K562 (cell line): ENCODE measurements at regions not wholly inside any gene's neighbourhood (a gene's known extent, or its start where the extent isn't known, plus 50 kb on each side); places are given as distances from the start of the nearest gene placed in this dataset.

ENCODE experiments used
- ATAC-seq: fragments of 200-7000 bp; cut with Tn5 transposase; 3 replicates; pipeline ENCODE4 v1.9.1; 2020; ENCODE audit warnings: moderate library complexity
- BruUV-seq: library from RNA; stranded (reverse); fragments of 400-500 nt; replicated peaks from 2 replicates; lab custom pipeline; 2021; lab: Mats Ljungman, UMichigan
- CTCF ChIA-PET: fragments of 300-600 bp; formaldehyde crosslinking; extraction: SDS; loops from one replicate; lab custom pipeline; 2021; ENCODE audit warnings: low intra/inter-chr PET ratio; lab: Yijun Ruan, JAX
- POLR2A ChIA-PET: fragments of 300-600, 350-650 bp; sonication (Branson Sonifier 250); formaldehyde crosslinking; extraction: SDS; loops from one replicate; lab custom pipeline; 2021; ENCODE audit warnings: antibody characterized with exemption, inconsistent platforms; lab: Yijun Ruan, JAX
- DNase-seq, 4 experiments: peaks; one replicate each; pipeline versions ENCODE4 v3.0.0 to v3.0.0-alpha.2; 2011 to 2018; ENCODE audit warnings: low spot score in 3 of 4, mixed read lengths in 3 of 4; ENCODE audit errors: extremely low read depth in 1 of 4
- FAIRE-seq: peaks from 2 replicates; lab custom pipeline; 2011; peaks lifted over from hg19 to GRCh38; lab: Jason Lieb, UNC
- H2AFZ ChIP-seq: 2 replicates; pipeline ENCODE4 v1.6.0; 2011; ENCODE audit warnings: low read depth, low read length, control low read depth, inconsistent platforms
- H3K27ac ChIP-seq: fragments of 200-600 bp; 3 replicates; pipeline ENCODE4 v1.8.0; 2011; ENCODE audit warnings: low read depth, mild to moderate bottlenecking, control low read depth, inconsistent platforms, low read length, moderate library complexity, mixed read lengths; ENCODE audit errors: extremely low read depth
- H3K27me3 ChIP-seq, 2 experiments: fragments of 300-600 bp in 1 of 2; 2 replicates in 1 of 2; 3 replicates in 1 of 2; pipeline versions ENCODE4 v1.6.0 to v1.8.0; 2011; ENCODE audit warnings: inconsistent platforms in 2 of 2, low read length in 2 of 2, mild to moderate bottlenecking in 1 of 2, mixed read lengths in 1 of 2, moderate library complexity in 1 of 2; ENCODE audit not compliant: control insufficient read depth in 2 of 2, insufficient read depth in 2 of 2
- H3K36me3 ChIP-seq: fragments of 300-600 bp; 3 replicates; pipeline ENCODE4 v1.8.0; 2011; ENCODE audit warnings: mild to moderate bottlenecking, low read length, inconsistent platforms; ENCODE audit not compliant: control insufficient read depth, insufficient read depth
- H3K4me1 ChIP-seq, 2 experiments: fragments of 200-600 bp in 1 of 2; replicated peaks in 1 of 2; 2 replicates in 1 of 2; 3 replicates in 1 of 2; pipeline versions ENCODE4 v1.5.1 to v1.8.0; 2011; ENCODE audit warnings: inconsistent platforms in 2 of 2, low read length in 2 of 2, mild to moderate bottlenecking in 1 of 2, mixed read lengths in 1 of 2, moderate library complexity in 1 of 2; ENCODE audit not compliant: control insufficient read depth in 2 of 2, insufficient read depth in 2 of 2
- H3K4me2 ChIP-seq: 2 replicates; pipeline ENCODE4 v1.6.1; 2011; ENCODE audit warnings: low read length, control low read depth, inconsistent platforms, mixed read lengths; ENCODE audit not compliant: insufficient read depth
- H3K4me3 ChIP-seq: fragments of 200-600 bp; sonication (generic), shearing (Covaris generic); 2 replicates; pipeline ENCODE4 v1.5.1; 2016; ENCODE audit warnings: control low read depth, inconsistent platforms
- H3K79me2 ChIP-seq: fragments of 200-600 bp; 3 replicates; pipeline ENCODE4 v1.8.0; 2011; ENCODE audit warnings: low read length, inconsistent platforms; ENCODE audit not compliant: control insufficient read depth, insufficient read depth
- H3K9ac ChIP-seq, 2 experiments: 2 replicates each; pipeline versions ENCODE4 v1.6.0 to v1.6.1; 2011; ENCODE audit warnings: low read depth in 2 of 2, low read length in 2 of 2, control low read depth in 1 of 2, inconsistent platforms in 1 of 2, mild to moderate bottlenecking in 1 of 2, mixed read lengths in 1 of 2; ENCODE audit not compliant: insufficient read depth in 1 of 2
- H3K9me1 ChIP-seq: one replicate; pipeline ENCODE4 v1.6.0; 2011; ENCODE audit warnings: inconsistent platforms, mild to moderate bottlenecking, low read length, moderate library complexity; ENCODE audit not compliant: control insufficient read depth, insufficient read depth
- H3K9me3 ChIP-seq: replicated peaks from 2 replicates; pipeline ENCODE4 v1.5.1; 2011; ENCODE audit warnings: low read depth, low read length, inconsistent platforms; ENCODE audit not compliant: control insufficient read depth, insufficient read depth
- H4K20me1 ChIP-seq: replicated peaks from 2 replicates; pipeline ENCODE4 v1.6.1; 2011; ENCODE audit warnings: low read length, inconsistent platforms, mixed read lengths; ENCODE audit not compliant: control insufficient read depth, insufficient read depth
- ETV1 ChIP-seq: fragments of 450-650 bp; conservative IDR thresholded peaks from 2 replicates; pipeline ENCODE4 v1.6.1; 2016; ENCODE audit warnings: missing genetic modification characterization, control low read depth, low read depth, missing compliant biosample characterization
- HDGF ChIP-seq: fragments of 450-650 bp; IDR thresholded peaks from 2 replicates; pipeline ENCODE4 v1.6.1; 2016
- KHSRP ChIP-seq: fragments of 450-650 bp; IDR thresholded peaks from 2 replicates; pipeline ENCODE4 v1.6.1; 2017
- PCBP1 ChIP-seq: fragments of 200-400 bp; formaldehyde crosslinking; IDR thresholded peaks from 2 replicates; pipeline ENCODE4 v1.6.1; 2018; ENCODE audit warnings: mild to moderate bottlenecking, low read depth, low read length; ENCODE audit not compliant: poor library complexity, severe bottlenecking
- SIRT6 ChIP-seq: IDR thresholded peaks from one replicate; pipeline ENCODE4 v1.6.1; 2012; ENCODE audit warnings: low read depth, mild to moderate bottlenecking, control low read depth, inconsistent platforms, low read length, moderate library complexity
- TEAD2 ChIP-seq: fragments of 450-650 bp; IDR thresholded peaks from 2 replicates; pipeline ENCODE4 v1.6.1; 2016; ENCODE audit warnings: missing genetic modification characterization, control low read depth, missing compliant biosample characterization
- ZBTB11 ChIP-seq, 3 experiments: fragments of 200-800 bp in 1 of 3; fragments of 250-450 bp in 1 of 3; fragments of 450-650 bp in 1 of 3; sonication (Bioruptor Pico) in 1 of 3; sonication (Bioruptor generic) in 1 of 3; formaldehyde crosslinking in 1 of 3; IDR thresholded peaks; 2 replicates each; pipeline versions ENCODE4 v1.6.1 to v1.8.0; 2016 to 2022; ENCODE audit warnings: mild to moderate bottlenecking in 2 of 3, missing genetic modification characterization in 2 of 3, missing compliant biosample characterization in 1 of 3, moderate library complexity in 1 of 3
- ZKSCAN8 ChIP-seq: fragments of 200-800 bp; sonication (Bioruptor generic); IDR thresholded peaks from 2 replicates; pipeline ENCODE4 v1.6.1; 2016; ENCODE audit warnings: missing genetic modification characterization, missing compliant biosample characterization
- ZNF785 ChIP-seq: fragments of 250-450 bp; sonication (Bioruptor Pico); IDR thresholded peaks from 2 replicates; pipeline ENCODE4 v1.4.0; 2020; ENCODE audit warnings: mild to moderate bottlenecking
- WGBS: fragments of 100-300 bp; shearing (Covaris generic); methylation state at CpG from one replicate; pipeline ENCODE4 v1.1.6; 2016; ENCODE audit warnings: low coverage, mixed read lengths; ENCODE audit not compliant: insufficient coverage; ENCODE audit errors: missing lambda C conversion rate; 5-methylcytosine and 5-hydroxymethylcytosine counted together
- in situ Hi-C: fragments of 300-500 bp; cut with MboI; formaldehyde crosslinking; loops from 4 replicates; pipeline ENCODE4 v1.15.0; 2018; ENCODE audit warnings: inconsistent platforms, mixed read lengths
- intact Hi-C: fragments of 100-400 bp; cut with micrococcal nuclease; formaldehyde crosslinking; loops from 2 replicates; pipeline ENCODE4 v1.14.2; 2022
- TF ChIP-seq, protein P1 (sequence below): sonication (generic); formaldehyde crosslinking; IDR thresholded peaks from 2 replicates; pipeline ENCODE4 v1.8.1; 2023; ENCODE audit warnings: mild to moderate bottlenecking, missing genetic modification reagents

DNA sequence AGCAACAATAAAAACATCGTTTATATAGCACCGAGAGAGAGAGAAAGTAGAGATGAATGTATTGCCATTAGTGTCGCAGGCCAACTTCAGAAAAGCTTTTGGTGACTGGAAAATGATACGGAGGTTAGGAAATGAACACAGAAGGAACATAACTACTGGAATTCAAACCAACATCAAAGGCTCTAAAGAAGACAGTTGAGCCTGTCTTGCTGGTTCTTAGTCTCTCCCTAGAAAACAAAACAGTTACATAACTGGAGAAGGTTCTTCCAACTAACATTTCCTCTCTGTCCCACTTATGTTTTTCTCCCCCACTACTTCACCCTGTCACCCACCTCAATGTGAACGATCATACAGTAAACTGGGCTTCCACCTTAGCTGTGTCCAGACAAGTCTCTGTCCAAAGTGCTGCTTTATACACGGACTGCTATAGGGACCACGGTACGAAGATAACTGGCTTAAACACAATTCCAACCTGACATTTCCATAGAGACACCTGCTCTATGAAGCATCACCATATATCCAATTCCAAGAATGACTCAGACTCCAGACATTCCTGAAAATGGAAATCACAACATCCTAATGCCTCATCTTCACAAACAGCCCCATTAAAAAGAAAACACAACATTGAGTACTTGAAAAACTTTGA is 85.2 kb upstream of the ARHGAP32 start (continued):
- no peak for TF ChIP-seq ETV1 (tag)
- no peak for TF ChIP-seq PCBP1
- no peak for TF ChIP-seq SIRT6
- no peak for TF ChIP-seq TEAD2 (tag)
- TF ChIP-seq KHSRP: no peak
- no peak for TF ChIP-seq ZBTB11 (CRISPR knock-in tag; IDR thresholded peaks at IDR 0.05)

DNA sequence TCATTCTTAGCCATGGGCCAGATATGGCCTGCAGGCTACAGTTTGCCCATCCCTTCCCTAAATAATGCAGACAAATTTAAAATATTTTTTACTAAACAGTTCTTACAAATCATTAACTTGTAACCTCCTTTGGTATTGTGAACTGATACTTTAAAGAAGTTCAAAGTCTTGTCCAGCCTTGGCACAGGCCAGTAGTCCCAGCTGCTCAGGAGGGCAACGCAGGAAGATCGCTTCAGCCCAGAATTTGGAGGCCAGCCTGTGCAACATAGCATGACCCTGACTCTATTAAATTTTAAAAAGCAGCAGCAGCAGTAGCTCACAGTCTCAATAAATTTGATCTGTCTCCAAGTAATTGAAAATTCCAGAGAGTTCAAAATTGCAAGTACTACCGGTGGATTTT is 83.7 kb upstream of the ARHGAP32 start:
- Histone ChIP-seq H3K36me3 (no peaks in the 10 kb centered on the region), H4K20me1 (no peaks in the 10 kb centered on the region), H3K9me3 (no peaks in the 10 kb centered on the region), H3K27me3 (no peaks in the 10 kb centered on the region), H3K4me1 (no peaks in the 10 kb centered on the region), H3K9ac (no peak overlapping the region), H3K4me3 (no peak overlapping the region), H3K4me2 (no peak overlapping the region)
- no peak for DNase-seq
- POLR2A ChIA-PET: no interaction called here
- intact Hi-C loops: no loop called here
- FAIRE-seq: no peak
- no peak for TF ChIP-seq ZNF785 (CRISPR knock-in tag)
- no peak for TF ChIP-seq HDGF
- no peak for TF ChIP-seq ZKSCAN8 (CRISPR knock-in tag)
- TF ChIP-seq, protein P1, sequence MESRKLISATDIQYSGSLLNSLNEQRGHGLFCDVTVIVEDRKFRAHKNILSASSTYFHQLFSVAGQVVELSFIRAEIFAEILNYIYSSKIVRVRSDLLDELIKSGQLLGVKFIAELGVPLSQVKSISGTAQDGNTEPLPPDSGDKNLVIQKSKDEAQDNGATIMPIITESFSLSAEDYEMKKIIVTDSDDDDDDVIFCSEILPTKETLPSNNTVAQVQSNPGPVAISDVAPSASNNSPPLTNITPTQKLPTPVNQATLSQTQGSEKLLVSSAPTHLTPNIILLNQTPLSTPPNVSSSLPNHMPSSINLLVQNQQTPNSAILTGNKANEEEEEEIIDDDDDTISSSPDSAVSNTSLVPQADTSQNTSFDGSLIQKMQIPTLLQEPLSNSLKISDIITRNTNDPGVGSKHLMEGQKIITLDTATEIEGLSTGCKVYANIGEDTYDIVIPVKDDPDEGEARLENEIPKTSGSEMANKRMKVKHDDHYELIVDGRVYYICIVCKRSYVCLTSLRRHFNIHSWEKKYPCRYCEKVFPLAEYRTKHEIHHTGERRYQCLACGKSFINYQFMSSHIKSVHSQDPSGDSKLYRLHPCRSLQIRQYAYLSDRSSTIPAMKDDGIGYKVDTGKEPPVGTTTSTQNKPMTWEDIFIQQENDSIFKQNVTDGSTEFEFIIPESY (CRISPR knock-in tag): no peak
- TF ChIP-seq, all 486 proteins: peak for 0
- in situ Hi-C loops: no loop called here
- CTCF ChIA-PET: no interaction called here
- no TSS peak for BruUV-seq
- Histone ChIP-seq H3K27ac (no peak overlapping the region), H3K9me1 (no peaks in the 10 kb centered on the region), H3K79me2 (no peaks in the 10 kb centered on the region), H2AFZ (no peak overlapping the region)
- ATAC-seq: no peak
- 0% methylated on average over 3 of the region's 3 CpGs for WGBS
